Fibroblast of lung (primary cell): ENCODE measurements at regions not wholly inside any gene's neighbourhood (a gene's known extent, or its start where the extent isn't known, plus 50 kb on each side); places are given as distances from the start of the nearest gene placed in this dataset.
"Not testable (repeated sequence)": the region's sequence is repeated elsewhere in the genome, so short reads cannot be mapped to it uniquely, and the experiment has no call there.

ENCODE experiments used
- DNase-seq, 2 donors: peaks; one replicate each; pipeline versions ENCODE4 v3.0.0 to v3.0.0-alpha.2; 2010; ENCODE audit warnings: low read depth in 2 of 2
- H2AFZ ChIP-seq: 2 replicates; pipeline ENCODE4 v1.5.1; 2012; ENCODE audit warnings: low read length, control low read depth, inconsistent platforms
- H3K27ac ChIP-seq: 2 replicates; pipeline ENCODE4 v1.5.1; 2011; ENCODE audit warnings: low read length, control low read depth; ENCODE audit not compliant: insufficient read depth
- H3K27me3 ChIP-seq: 2 replicates; pipeline ENCODE4 v1.5.1; 2011; ENCODE audit warnings: mild to moderate bottlenecking, low read length; ENCODE audit not compliant: control insufficient read depth, insufficient read depth
- H3K36me3 ChIP-seq: 2 replicates; pipeline ENCODE4 v1.5.1; 2011; ENCODE audit warnings: low read length; ENCODE audit not compliant: control insufficient read depth, insufficient read depth
- H3K4me1 ChIP-seq: 2 replicates; pipeline ENCODE4 v1.5.1; 2011; ENCODE audit warnings: low read length; ENCODE audit not compliant: control insufficient read depth, insufficient read depth; ENCODE audit errors: extremely low read depth
- H3K4me2 ChIP-seq: 2 replicates; pipeline ENCODE4 v1.5.1; 2011; ENCODE audit warnings: low read length, control low read depth; ENCODE audit not compliant: insufficient read depth; ENCODE audit errors: extremely low read depth
- H3K4me3 ChIP-seq, 4 experiments: fragments of 200-600 bp in 1 of 4; sonication (generic) in 1 of 4; replicated peaks in 1 of 4; 2 replicates each; pipeline ENCODE4 v1.5.1; 2011 to 2016; ENCODE audit warnings: low read length in 4 of 4, low read depth in 3 of 4, mild to moderate bottlenecking in 3 of 4, control low read depth in 2 of 4, inconsistent platforms in 1 of 4, mixed read lengths in 1 of 4; ENCODE audit not compliant: insufficient read depth in 1 of 4; ENCODE audit errors: control extremely low read depth in 1 of 4
- H3K79me2 ChIP-seq: 2 replicates; pipeline ENCODE4 v1.5.1; 2012; ENCODE audit warnings: mild to moderate bottlenecking, low read length, inconsistent platforms; ENCODE audit not compliant: control insufficient read depth, insufficient read depth
- H3K9ac ChIP-seq: 2 replicates; pipeline ENCODE4 v1.5.1; 2011; ENCODE audit warnings: mild to moderate bottlenecking, low read length, control low read depth; ENCODE audit not compliant: insufficient read depth
- H3K9me3 ChIP-seq: 2 replicates; pipeline ENCODE4 v1.5.1; 2012; ENCODE audit warnings: low read depth, low read length; ENCODE audit not compliant: control insufficient read depth, insufficient read depth
- H4K20me1 ChIP-seq: 2 replicates; pipeline ENCODE4 v1.5.1; 2011; ENCODE audit warnings: low read length; ENCODE audit not compliant: control insufficient read depth, insufficient read depth; ENCODE audit errors: extremely low read depth
- EZH2 ChIP-seq: IDR thresholded peaks from 2 replicates; pipeline ENCODE4 v1.5.1; 2012; ENCODE audit warnings: low read length, control low read depth, mild to moderate bottlenecking; ENCODE audit errors: missing control alignments
- TF ChIP-seq, protein P1 (sequence below), 2 donors: IDR thresholded peaks in 1 of 2; conservative IDR thresholded peaks in 1 of 2; 1 replicate in 1 of 2; 2 replicates in 1 of 2; pipeline ENCODE4 v1.5.1; 2011 to 2012; ENCODE audit warnings: low read length in 2 of 2, control low read depth in 1 of 2, inconsistent platforms in 1 of 2, low read depth in 1 of 2, mild to moderate bottlenecking in 1 of 2

- Histone ChIP-seq H3K4me2 (no peak overlapping the region), H4K20me1 (no peaks in the 10 kb centered on the region), H2AFZ (no peak overlapping the region), H3K79me2 (no peaks in the 10 kb centered on the region), H3K27ac (no peak overlapping the region), H3K4me3 (no peak overlapping the region), H3K36me3 (no peaks in the 10 kb centered on the region), H3K27me3 (no peaks in the 10 kb centered on the region), H3K4me1 (no peaks in the 10 kb centered on the region), H3K9me3 (no peaks in the 10 kb centered on the region), H3K9ac (no peak overlapping the region)
- no peak for DNase-seq
- no peak for TF ChIP-seq EZH2
- TF ChIP-seq, protein P1, sequence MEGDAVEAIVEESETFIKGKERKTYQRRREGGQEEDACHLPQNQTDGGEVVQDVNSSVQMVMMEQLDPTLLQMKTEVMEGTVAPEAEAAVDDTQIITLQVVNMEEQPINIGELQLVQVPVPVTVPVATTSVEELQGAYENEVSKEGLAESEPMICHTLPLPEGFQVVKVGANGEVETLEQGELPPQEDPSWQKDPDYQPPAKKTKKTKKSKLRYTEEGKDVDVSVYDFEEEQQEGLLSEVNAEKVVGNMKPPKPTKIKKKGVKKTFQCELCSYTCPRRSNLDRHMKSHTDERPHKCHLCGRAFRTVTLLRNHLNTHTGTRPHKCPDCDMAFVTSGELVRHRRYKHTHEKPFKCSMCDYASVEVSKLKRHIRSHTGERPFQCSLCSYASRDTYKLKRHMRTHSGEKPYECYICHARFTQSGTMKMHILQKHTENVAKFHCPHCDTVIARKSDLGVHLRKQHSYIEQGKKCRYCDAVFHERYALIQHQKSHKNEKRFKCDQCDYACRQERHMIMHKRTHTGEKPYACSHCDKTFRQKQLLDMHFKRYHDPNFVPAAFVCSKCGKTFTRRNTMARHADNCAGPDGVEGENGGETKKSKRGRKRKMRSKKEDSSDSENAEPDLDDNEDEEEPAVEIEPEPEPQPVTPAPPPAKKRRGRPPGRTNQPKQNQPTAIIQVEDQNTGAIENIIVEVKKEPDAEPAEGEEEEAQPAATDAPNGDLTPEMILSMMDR (conservative IDR thresholded peaks at IDR 0.05 in 1 of 2, IDR thresholded peaks at IDR 0.05 in 1 of 2; ENCODE audit: low read depth in 1 of 2, low read length in 2 of 2) = no peak
These were observed 300.9 kb downstream of the BCOR start for GRCh38 chrX:39796856-39797255.

DNA sequence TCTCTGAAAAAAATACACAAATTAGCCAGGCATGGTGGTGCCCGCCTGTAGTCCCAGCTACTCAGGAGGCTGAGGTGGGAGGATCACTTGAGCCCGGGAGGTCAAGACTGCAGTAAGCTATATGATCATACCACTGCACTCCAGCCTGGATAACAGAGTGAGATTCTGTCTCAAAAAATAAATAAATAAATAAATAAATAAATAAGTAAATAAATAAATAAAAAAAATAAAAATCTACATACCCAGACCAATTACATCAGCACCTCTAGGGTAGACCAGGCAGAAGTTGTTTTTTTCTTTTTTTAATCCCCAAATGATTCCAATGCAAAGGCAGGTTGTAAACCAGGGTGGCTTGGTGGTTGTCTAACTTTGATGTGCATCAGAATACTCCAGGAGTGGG is 299.3 kb downstream of the BCOR start:
- H3K27ac ChIP-seq, H3K4me1 ChIP-seq, H3K27me3 ChIP-seq, H3K79me2 ChIP-seq, H3K4me2 ChIP-seq, H4K20me1 ChIP-seq, H3K36me3 ChIP-seq, H3K9ac ChIP-seq, H2AFZ ChIP-seq, DNase-seq, H3K4me3 ChIP-seq, H3K9me3 ChIP-seq: not testable (repeated sequence)

DNA sequence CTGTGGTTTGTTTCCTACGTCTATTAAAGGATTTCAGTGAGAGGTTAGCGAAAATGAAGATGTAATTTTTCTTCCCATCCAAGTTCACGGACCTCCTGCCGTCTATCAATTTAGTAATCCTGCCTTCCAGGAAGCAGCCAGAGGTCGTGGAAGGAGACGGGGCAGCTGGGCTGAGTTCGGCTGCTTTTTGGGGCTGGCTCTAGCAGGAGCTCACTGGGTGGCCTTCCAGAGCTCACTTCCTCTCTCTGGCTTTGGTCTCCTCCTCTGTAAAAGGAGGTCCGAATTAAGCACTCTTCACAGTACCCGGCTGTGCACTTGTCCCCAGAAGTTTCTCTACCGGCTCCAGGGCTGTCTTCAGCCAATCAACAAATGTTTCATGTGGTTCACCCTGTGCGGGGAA is 295.4 kb downstream of the BCOR start:
- TF ChIP-seq EZH2 = no peak
- TF ChIP-seq, protein P1 (conservative IDR thresholded peaks at IDR 0.05 in 1 of 2, IDR thresholded peaks at IDR 0.05 in 1 of 2; ENCODE audit: low read depth in 1 of 2, low read length in 2 of 2) = no peak
- Histone ChIP-seq H3K27ac (no peak overlapping the region), H2AFZ (no peak overlapping the region)

More for the DNA sequence above, 295.4 kb downstream of the BCOR start:
- no peaks in the 10 kb centered on the region for H3K9me3 ChIP-seq
- no peaks in the 10 kb centered on the region for H3K36me3 ChIP-seq
- no peak overlapping the region for H3K9ac ChIP-seq
- no peaks in the 10 kb centered on the region for H3K4me1 ChIP-seq
- H3K27me3 ChIP-seq = no peaks in the 10 kb centered on the region
- no peak for DNase-seq
- H3K4me2 ChIP-seq = no peak overlapping the region
- H3K79me2 ChIP-seq = no peaks in the 10 kb centered on the region
- no peaks in the 10 kb centered on the region for H4K20me1 ChIP-seq
- no peak overlapping the region for H3K4me3 ChIP-seq
